Thymus (tissue), 11 donors: ENCODE measurements at regions not wholly inside any gene's neighbourhood (a gene's known extent, or its start where the extent isn't known, plus 50 kb on each side); places are given as distances from the start of the nearest gene placed in this dataset.
"Not testable (repeated sequence)": the region's sequence is repeated elsewhere in the genome, so short reads cannot be mapped to it uniquely, and the experiment has no call there.

Experiments
- DNase-seq, 9 donors: peaks; one replicate each; pipeline ENCODE4 v3.0.0-alpha.2; 2013; ENCODE audit warnings: low spot score in 9 of 9, low read depth in 6 of 9, missing footprints in 1 of 9
- H3K27ac ChIP-seq, 2 donors: one replicate each; pipeline ENCODE4 v1.5.1; 2013; ENCODE audit warnings: control low read depth in 1 of 2, low read depth in 1 of 2, low read length in 1 of 2, mild to moderate bottlenecking in 1 of 2, moderate library complexity in 1 of 2
- H3K27me3 ChIP-seq, 2 donors: one replicate each; pipeline ENCODE4 v1.5.1; 2013; ENCODE audit warnings: low read length in 1 of 2; ENCODE audit not compliant: control insufficient read depth in 2 of 2, insufficient read depth in 1 of 2
- H3K36me3 ChIP-seq, 2 donors: one replicate each; pipeline ENCODE4 v1.5.1; 2013; ENCODE audit warnings: low read length in 1 of 2, mild to moderate bottlenecking in 1 of 2, moderate library complexity in 1 of 2; ENCODE audit not compliant: control insufficient read depth in 2 of 2, insufficient read depth in 2 of 2
- H3K4me1 ChIP-seq, 2 donors: one replicate each; pipeline ENCODE4 v1.5.1; 2013; ENCODE audit warnings: low read length in 2 of 2; ENCODE audit not compliant: control insufficient read depth in 2 of 2, insufficient read depth in 2 of 2
- H3K4me3 ChIP-seq, 2 donors: one replicate each; pipeline ENCODE4 v1.5.1; 2013; ENCODE audit warnings: low read length in 2 of 2, control low read depth in 1 of 2, mild to moderate bottlenecking in 1 of 2
- H3K9me3 ChIP-seq, 2 donors: one replicate each; pipeline ENCODE4 v1.5.1; 2013; ENCODE audit warnings: low read length in 1 of 2, mild to moderate bottlenecking in 1 of 2; ENCODE audit not compliant: control insufficient read depth in 2 of 2, insufficient read depth in 1 of 2
- WGBS: extraction: QIAGEN DNeasy Blood & Tissue Kit; methylation state at CpG from one replicate; pipeline ENCODE4 v1.1.7; 2013; 5-methylcytosine and 5-hydroxymethylcytosine counted together
- donor health status: healthy.

- Histone ChIP-seq H3K27ac (no peak overlapping the region), H3K9me3 (peaks cover 0 to 3% of the 10 kb centered on the region in 2 donors), H3K27me3 (peaks cover 21 to 22% of the 10 kb centered on the region in 2 donors), H3K36me3 (no peaks in the 10 kb centered on the region), H3K4me3 (no peak overlapping the region), H3K4me1 (no peaks in the 10 kb centered on the region)
- peak in 5 of 9 donors; percentile 11 to 54 (median 25) for DNase-seq
- 12% methylated on average over 91 of the region's 91 CpGs for WGBS
These were observed 511.8 kb upstream of the ZNF337 start for GRCh38 chr20:26208296-26209091.

- not testable (repeated sequence) for H3K36me3 ChIP-seq, H3K27ac ChIP-seq, H3K4me3 ChIP-seq, DNase-seq, H3K4me1 ChIP-seq, H3K9me3 ChIP-seq
- 11% methylated on average over 35 of the region's 35 CpGs for WGBS
- peaks cover 21 to 22% of the 10 kb centered on the region in 2 donors for H3K27me3 ChIP-seq
These were observed 511.3 kb upstream of the ZNF337 start for GRCh38 chr20:26207967-26208295.

GRCh38 chr20:26207237-26207966 is 510.7 kb upstream of the ZNF337 start:
- H3K9me3 ChIP-seq, result peaks cover 0 to 3% of the 10 kb centered on the region in 2 donors
- peaks cover 21 to 22% of the 10 kb centered on the region in 2 donors for H3K27me3 ChIP-seq
- H3K4me3 ChIP-seq, result no peak overlapping the region
- H3K4me1 ChIP-seq, result no peaks in the 10 kb centered on the region
- H3K36me3 ChIP-seq, result no peaks in the 10 kb centered on the region
- DNase-seq, result no peak
- no peak overlapping the region for H3K27ac ChIP-seq
- 73% methylated on average over 3 of the region's 3 CpGs for WGBS

GRCh38 chr20:26205350-26205749 is 508.7 kb upstream of the ZNF337 start:
- Histone ChIP-seq H3K27me3 (peaks cover 21 to 22% of the 10 kb centered on the region in 2 donors), H3K9me3 (peaks cover 0 to 3% of the 10 kb centered on the region in 2 donors)

GRCh38 chr20:26201026-26201425 is 504.4 kb upstream of the ZNF337 start:
- H3K27ac ChIP-seq, DNase-seq, H3K27me3 ChIP-seq, H3K9me3 ChIP-seq, H3K36me3 ChIP-seq, H3K4me3 ChIP-seq, H3K4me1 ChIP-seq: not testable (repeated sequence)

More at GRCh38 chr20:26205350-26205749, 508.7 kb upstream of the ZNF337 start:
- H3K36me3 ChIP-seq, result no peaks in the 10 kb centered on the region
- WGBS, result 78% methylated on average over 1 of the region's 1 CpG
- H3K4me3 ChIP-seq, result no peak overlapping the region
- no peak for DNase-seq
- H3K27ac ChIP-seq, result no peak overlapping the region
- no peaks in the 10 kb centered on the region for H3K4me1 ChIP-seq

GRCh38 chr20:26187329-26187728 is 490.7 kb upstream of the ZNF337 start:
- H3K9me3 ChIP-seq, DNase-seq, H3K27ac ChIP-seq, H3K36me3 ChIP-seq, H3K4me3 ChIP-seq, H3K27me3 ChIP-seq, H3K4me1 ChIP-seq: not testable (repeated sequence)
- WGBS, result 79% methylated on average over 3 of the region's 3 CpGs

GRCh38 chr20:26183720-26184119 is 487.1 kb upstream of the ZNF337 start:
- DNase-seq, result not testable (repeated sequence)
- WGBS, result 98% methylated on average over 2 of the region's 2 CpGs

GRCh38 chr20:26181364-26181763 is 484.7 kb upstream of the ZNF337 start:
- WGBS, result 91% methylated on average over 2 of the region's 2 CpGs
- not testable (repeated sequence) for DNase-seq, H3K36me3 ChIP-seq, H3K4me3 ChIP-seq, H3K4me1 ChIP-seq, H3K27me3 ChIP-seq, H3K9me3 ChIP-seq, H3K27ac ChIP-seq

More at GRCh38 chr20:26183720-26184119, 487.1 kb upstream of the ZNF337 start:
- not testable (repeated sequence) for H3K4me1 ChIP-seq, H3K27me3 ChIP-seq, H3K9me3 ChIP-seq, H3K27ac ChIP-seq, H3K4me3 ChIP-seq, H3K36me3 ChIP-seq

GRCh38 chr20:26171875-26172274 is 475.2 kb upstream of the ZNF337 start:
- not testable (repeated sequence) for H3K4me1 ChIP-seq, H3K27ac ChIP-seq, H3K9me3 ChIP-seq, DNase-seq, H3K27me3 ChIP-seq, H3K36me3 ChIP-seq, H3K4me3 ChIP-seq
